DOHH2 (cell line): ENCODE measurements at regions not wholly inside any gene's neighbourhood (a gene's known extent, or its start where the extent isn't known, plus 50 kb on each side); places are given as distances from the start of the nearest gene placed in this dataset.

Experiments
- H3F3A ChIP-seq: fragments of 200-600 bp; sonication (generic), shearing (Covaris generic); 2 replicates; pipeline ENCODE4 v1.6.0; 2016; ENCODE audit warnings: antibody characterized with exemption, mild to moderate bottlenecking; ENCODE audit not compliant: control insufficient read depth, insufficient read depth
- H3K27ac ChIP-seq: fragments of 200-600 bp; sonication (generic); 2 replicates; pipeline ENCODE4 v1.5.1; 2014; ENCODE audit warnings: low read depth, mild to moderate bottlenecking, low read length, moderate library complexity
- H3K27me3 ChIP-seq: fragments of 200-600 bp; sonication (generic); 2 replicates; pipeline ENCODE4 v1.6.1; 2014; ENCODE audit warnings: mild to moderate bottlenecking, low read length, mixed read lengths; ENCODE audit not compliant: control insufficient read depth
- H3K36me3 ChIP-seq: fragments of 200-600 bp; sonication (generic); 2 replicates; pipeline ENCODE4 v1.6.1; 2014; ENCODE audit warnings: mild to moderate bottlenecking, low read length, moderate library complexity, mixed read lengths; ENCODE audit not compliant: control insufficient read depth
- H3K4me1 ChIP-seq: fragments of 200-600 bp; sonication (generic); 2 replicates; pipeline ENCODE4 v1.6.1; 2014; ENCODE audit warnings: mild to moderate bottlenecking, low read length, mixed read lengths; ENCODE audit not compliant: control insufficient read depth
- H3K4me2 ChIP-seq: fragments of 200-600 bp; sonication (generic); 2 replicates; pipeline ENCODE4 v1.6.0; 2014; ENCODE audit warnings: mild to moderate bottlenecking, low read length, moderate library complexity
- H3K4me3 ChIP-seq: fragments of 200-600 bp; sonication (generic); 2 replicates; pipeline ENCODE4 v1.5.1; 2014; ENCODE audit warnings: mild to moderate bottlenecking, low read length, mixed read lengths
- H3K79me2 ChIP-seq: fragments of 200-600 bp; sonication (generic); 2 replicates; pipeline ENCODE4 v1.6.1; 2014; ENCODE audit warnings: mild to moderate bottlenecking, low read length, mixed read lengths; ENCODE audit not compliant: control insufficient read depth
- H3K9me2 ChIP-seq: fragments of 200-600 bp; sonication (generic); replicated peaks from 2 replicates; pipeline ENCODE4 v1.6.1; 2014; ENCODE audit warnings: mild to moderate bottlenecking, low read length, mixed read lengths; ENCODE audit not compliant: control insufficient read depth
- H3K9me3 ChIP-seq: fragments of 200-600 bp; sonication (generic); 2 replicates; pipeline ENCODE4 v1.6.1; 2014; ENCODE audit warnings: antibody characterized with exemption, low read length, mixed read lengths; ENCODE audit not compliant: control insufficient read depth, insufficient read depth
- H4K20me1 ChIP-seq: fragments of 200-600 bp; sonication (generic); 2 replicates; pipeline ENCODE4 v1.6.0; 2014; ENCODE audit warnings: low read depth, mild to moderate bottlenecking, antibody characterized with exemption, low read length, moderate library complexity; ENCODE audit not compliant: control insufficient read depth, insufficient read depth
- EZH2phosphoT487 ChIP-seq: fragments of 200-600 bp; sonication (generic); IDR thresholded peaks from 2 replicates; pipeline ENCODE4 v1.6.1; 2017; ENCODE audit warnings: borderline replicate concordance, mild to moderate bottlenecking, antibody characterized with exemption, low read length, moderate library complexity, mixed read lengths
- TF ChIP-seq, protein P1 (sequence below): fragments of 200-600 bp; sonication (generic); IDR thresholded peaks from one replicate; pipeline ENCODE4 v1.5.1; 2014; ENCODE audit warnings: antibody characterized with exemption, mild to moderate bottlenecking, low read depth, low read length; ENCODE audit not compliant: poor library complexity, severe bottlenecking

DNA sequence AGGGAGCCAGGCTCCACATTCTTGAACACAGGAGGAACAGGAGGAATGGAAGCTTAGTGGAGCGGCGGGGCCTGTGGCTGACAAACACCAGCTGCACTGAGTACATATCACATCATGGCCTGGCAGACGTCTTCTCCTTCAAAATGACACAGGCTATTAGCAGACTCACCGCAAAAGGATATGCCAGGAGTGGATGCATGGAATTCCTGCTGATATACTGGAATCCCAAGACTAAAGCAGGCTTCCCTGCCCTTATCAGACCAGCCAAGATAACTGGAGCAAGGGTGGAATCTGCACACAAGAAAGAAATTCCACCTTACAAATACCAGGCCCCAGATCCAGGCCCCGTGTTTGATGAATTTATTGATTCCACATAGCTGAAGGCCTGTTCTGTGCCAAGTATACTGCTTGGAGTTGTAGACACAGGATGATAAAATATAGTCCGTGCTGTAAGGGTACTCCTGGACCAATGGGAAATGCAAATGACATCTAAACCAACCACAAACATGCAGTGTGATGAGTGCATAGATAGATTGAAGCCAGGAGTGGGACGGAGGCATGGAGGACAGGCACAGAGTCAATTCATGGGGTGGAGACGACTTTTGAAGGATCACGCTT is 480.5 kb upstream of the ZMIZ1 start:
- no peaks in the 10 kb centered on the region for H3K79me2 ChIP-seq
- no peaks in the 10 kb centered on the region for H3K9me3 ChIP-seq
- H3K27ac ChIP-seq: no peak overlapping the region
- TF ChIP-seq, protein P1, sequence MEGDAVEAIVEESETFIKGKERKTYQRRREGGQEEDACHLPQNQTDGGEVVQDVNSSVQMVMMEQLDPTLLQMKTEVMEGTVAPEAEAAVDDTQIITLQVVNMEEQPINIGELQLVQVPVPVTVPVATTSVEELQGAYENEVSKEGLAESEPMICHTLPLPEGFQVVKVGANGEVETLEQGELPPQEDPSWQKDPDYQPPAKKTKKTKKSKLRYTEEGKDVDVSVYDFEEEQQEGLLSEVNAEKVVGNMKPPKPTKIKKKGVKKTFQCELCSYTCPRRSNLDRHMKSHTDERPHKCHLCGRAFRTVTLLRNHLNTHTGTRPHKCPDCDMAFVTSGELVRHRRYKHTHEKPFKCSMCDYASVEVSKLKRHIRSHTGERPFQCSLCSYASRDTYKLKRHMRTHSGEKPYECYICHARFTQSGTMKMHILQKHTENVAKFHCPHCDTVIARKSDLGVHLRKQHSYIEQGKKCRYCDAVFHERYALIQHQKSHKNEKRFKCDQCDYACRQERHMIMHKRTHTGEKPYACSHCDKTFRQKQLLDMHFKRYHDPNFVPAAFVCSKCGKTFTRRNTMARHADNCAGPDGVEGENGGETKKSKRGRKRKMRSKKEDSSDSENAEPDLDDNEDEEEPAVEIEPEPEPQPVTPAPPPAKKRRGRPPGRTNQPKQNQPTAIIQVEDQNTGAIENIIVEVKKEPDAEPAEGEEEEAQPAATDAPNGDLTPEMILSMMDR: no peak
- no peak for TF ChIP-seq EZH2phosphoT487
- no peaks in the 10 kb centered on the region for H3K36me3 ChIP-seq
- H4K20me1 ChIP-seq: no peaks in the 10 kb centered on the region
- peaks cover 11% of the 10 kb centered on the region; the same call in 1 of the 2 replicates for H3K27me3 ChIP-seq
- H3K4me1 ChIP-seq: no peaks in the 10 kb centered on the region
- no peak overlapping the region for H3K4me2 ChIP-seq
- no peaks in the 10 kb centered on the region for H3F3A ChIP-seq
- H3K4me3 ChIP-seq: no peak overlapping the region
- no peaks in the 10 kb centered on the region for H3K9me2 ChIP-seq

DNA sequence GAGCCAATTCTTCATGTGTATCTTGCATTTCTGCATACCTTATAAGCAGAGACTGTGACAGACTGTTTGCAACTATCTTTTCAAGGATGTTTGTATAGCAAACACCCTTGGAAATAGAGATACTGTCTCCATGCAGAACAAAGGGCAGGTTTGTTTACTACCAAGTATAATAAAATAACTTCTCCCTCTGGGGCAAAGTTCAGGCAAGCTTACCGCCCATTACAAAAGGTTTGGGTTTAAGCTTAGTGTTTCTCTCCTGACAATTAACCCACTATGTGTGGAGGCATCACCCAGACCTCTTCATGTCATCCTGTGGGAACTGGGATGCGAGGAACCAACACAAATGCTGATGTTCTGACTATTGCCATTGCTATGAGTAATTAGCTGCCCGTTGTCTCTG is 479.1 kb upstream of the ZMIZ1 start:
- Histone ChIP-seq H3K27ac (no peak overlapping the region), H3K79me2 (no peaks in the 10 kb centered on the region), H3K27me3 (peaks cover 3% of the 10 kb centered on the region; the same call in 1 of the 2 replicates), H3K4me2 (no peak overlapping the region), H3K36me3 (no peaks in the 10 kb centered on the region), H3F3A (no peaks in the 10 kb centered on the region), H3K9me3 (no peaks in the 10 kb centered on the region), H3K9me2 (no peaks in the 10 kb centered on the region), H3K4me3 (no peak overlapping the region), H4K20me1 (no peaks in the 10 kb centered on the region), H3K4me1 (no peaks in the 10 kb centered on the region)
- no peak for TF ChIP-seq EZH2phosphoT487
- TF ChIP-seq, protein P1: no peak

DNA sequence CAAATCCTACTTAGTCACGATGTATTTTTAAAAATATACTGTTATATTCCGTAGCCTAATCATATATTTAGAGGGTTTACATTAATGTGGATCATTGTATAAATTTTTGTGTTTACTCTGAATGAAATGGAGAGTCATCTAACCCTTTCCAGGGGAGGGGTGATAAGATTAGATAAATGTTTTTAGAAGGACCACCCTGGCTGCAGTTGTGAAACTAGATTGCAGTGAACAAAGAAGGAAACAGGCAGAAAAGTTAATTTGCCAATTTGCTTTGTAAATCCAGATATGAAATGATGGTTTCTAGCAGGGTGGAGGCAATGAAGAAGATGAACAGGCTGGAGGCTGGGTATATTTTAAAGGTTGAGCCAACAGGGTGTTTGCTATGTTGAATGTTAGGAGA is 477.7 kb upstream of the ZMIZ1 start:
- H3K36me3 ChIP-seq: no peaks in the 10 kb centered on the region
- no peaks in the 10 kb centered on the region for H3K79me2 ChIP-seq
- H3K4me1 ChIP-seq: no peaks in the 10 kb centered on the region
- H3K4me2 ChIP-seq: no peak overlapping the region
- H4K20me1 ChIP-seq: no peaks in the 10 kb centered on the region
- H3K4me3 ChIP-seq: no peak overlapping the region
- no peaks in the 10 kb centered on the region for H3K27me3 ChIP-seq
- H3K9me3 ChIP-seq: no peaks in the 10 kb centered on the region
- no peaks in the 10 kb centered on the region for H3K9me2 ChIP-seq
- no peak overlapping the region for H3K27ac ChIP-seq
- no peak for TF ChIP-seq EZH2phosphoT487
- TF ChIP-seq, protein P1: no peak
- H3F3A ChIP-seq: no peaks in the 10 kb centered on the region
